Embryonic facial prominence (tissue), 1 donor: ENCODE measurements at regions not wholly inside any gene's neighbourhood (a gene's known extent, or its start where the extent isn't known, plus 50 kb on each side); places are given as distances from the start of the nearest gene placed in this dataset.

Experiments used
- DNase-seq: peaks from one replicate; pipeline ENCODE4 v3.0.0-alpha.2; 2016; ENCODE audit errors: extremely low spot score

DNA sequence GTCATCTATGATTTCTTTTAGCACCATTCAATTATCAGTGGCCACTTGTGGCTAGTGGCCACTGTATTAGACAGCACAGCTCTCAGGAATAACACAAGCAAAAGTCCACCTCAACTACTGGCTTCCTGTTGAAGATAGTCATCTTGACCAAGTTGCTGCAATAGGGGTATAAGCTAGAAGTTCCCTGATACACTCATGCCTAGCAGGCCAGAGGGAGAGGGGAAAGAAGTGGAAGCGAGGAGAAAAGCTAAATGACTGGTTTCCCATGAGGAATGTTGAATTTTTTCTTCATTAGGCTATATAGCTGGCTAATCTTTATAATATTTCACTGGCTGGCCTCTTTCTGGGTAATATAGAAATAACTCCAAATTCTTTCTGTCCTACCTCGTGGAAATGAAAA, 327.5 kb upstream of the MEOX2 start:
- no peak for DNase-seq

DNA sequence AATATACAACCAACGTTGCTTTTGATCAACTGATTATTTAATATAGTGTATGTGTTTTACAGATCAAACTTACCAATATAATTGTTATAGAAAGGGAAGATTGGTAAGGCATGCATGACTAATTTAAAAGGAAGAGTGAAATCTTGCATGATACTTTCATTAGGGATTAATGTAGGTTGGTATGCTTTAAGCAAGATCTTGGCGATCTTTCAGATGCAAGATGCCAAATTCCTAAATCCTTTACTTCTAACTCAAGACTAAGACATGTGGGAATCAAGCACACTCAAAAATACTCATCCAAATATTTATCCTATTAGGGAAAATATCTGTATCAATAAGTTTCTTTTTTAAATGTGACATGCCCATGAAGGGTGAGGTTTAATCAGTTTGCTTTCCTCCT, 321.4 kb upstream of the MEOX2 start:
- DNase-seq, result no peak

DNA sequence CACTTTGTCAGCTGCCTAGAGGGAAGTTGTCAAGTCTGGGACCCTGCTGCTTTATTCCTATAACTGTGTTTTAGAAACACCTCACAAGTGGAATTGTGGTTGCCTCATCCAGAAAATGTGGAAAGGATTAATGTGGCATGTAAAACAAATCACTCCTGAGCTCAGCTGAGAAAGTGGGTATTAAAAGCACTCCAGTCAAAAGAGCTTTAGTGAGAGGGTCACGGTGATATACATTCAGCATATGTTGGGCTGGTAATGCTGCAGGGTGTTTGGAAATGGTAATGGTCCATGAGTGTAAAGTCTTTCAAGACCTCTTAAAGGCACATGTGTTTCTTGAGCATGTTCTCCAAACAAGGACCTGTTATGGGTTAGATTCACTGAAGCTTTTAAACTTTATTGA, 318.2 kb upstream of the MEOX2 start:
- DNase-seq, result no peak

GRCh38 chr7:16001477-16001876, 315.0 kb upstream of the MEOX2 start:
- no peak for DNase-seq

DNA sequence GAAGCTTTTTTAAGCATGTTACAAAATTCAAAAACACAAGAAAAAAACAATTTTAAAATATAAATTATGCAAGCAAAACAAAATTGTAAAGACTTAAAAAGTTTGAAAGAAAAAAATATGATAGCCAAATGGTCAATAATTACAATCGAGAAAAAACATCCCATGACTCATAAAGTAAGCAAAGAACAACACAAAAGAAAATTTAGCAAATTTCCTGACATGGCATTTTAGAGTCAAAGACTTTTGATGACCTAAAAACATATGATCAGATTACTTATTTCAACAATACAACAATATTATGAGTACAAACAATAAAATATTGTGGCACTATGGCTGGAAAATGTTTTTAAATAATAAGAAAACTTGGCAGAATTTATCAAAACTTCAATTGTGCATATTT, 312.1 kb upstream of the MEOX2 start:
- DNase-seq, result no peak

GRCh38 chr7:15995027-15995426, 308.5 kb upstream of the MEOX2 start:
- DNase-seq, result no peak

GRCh38 chr7:15989194-15989593, 302.7 kb upstream of the MEOX2 start:
- DNase-seq, result no peak

DNA sequence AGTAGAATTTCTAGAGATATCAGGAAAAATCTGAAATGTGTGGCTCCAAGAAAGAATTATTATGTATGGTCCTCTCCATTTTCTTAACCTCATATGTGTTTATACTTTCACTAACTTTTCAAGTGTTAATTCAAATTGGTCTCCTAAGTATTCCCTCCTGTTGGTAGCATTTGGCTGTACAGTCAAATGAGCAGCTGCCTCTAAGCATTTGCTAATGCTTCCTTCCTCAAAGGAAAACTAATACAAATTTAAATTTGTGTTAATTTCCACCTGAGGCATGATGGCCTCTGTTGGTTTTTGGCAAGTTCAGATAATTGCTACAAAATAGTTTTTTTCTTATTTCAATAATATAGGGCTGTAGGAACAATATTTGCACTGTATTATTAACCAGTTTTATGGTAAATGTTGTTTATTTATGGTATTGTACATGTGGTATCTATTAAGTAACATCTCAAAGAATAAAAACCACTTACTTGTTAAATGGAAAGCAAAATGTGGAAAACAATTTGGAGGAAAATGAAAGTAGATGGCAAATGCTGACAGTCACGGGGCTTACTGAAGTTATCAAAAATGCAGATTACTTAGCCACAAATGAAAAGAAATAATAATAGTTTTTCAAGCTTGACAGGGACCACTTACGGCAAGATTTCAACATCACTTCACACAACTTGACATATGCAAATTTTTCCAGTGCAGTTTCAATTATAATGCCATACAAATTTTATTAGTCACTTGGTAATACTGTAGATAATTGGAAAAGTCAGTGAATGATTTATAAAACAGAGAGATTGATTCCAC, 299.3 kb upstream of the MEOX2 start:
- no peak for DNase-seq

GRCh38 chr7:15977663-15978062, 291.2 kb upstream of the MEOX2 start:
- no peak for DNase-seq

DNA sequence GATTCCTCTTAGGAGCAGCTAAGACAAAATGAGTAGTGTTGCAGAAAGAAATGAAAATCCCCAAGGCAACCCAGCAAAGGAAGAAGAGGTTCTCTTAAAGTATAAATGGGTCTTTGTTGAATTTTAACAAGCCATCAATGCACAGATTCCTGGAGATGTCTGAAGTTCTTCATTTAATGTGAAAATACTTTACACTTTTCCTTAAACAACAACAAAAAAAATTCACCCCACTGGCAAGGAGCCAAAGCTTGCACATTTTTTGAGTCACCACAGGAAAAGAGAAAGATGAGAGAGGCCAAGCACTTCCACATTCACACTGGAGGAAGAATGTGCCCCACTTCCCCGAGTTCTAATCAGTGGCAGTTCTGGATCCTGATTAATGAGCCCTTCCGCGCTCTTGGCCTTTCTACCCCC, 286.4 kb upstream of the MEOX2 start:
- DNase-seq, result no peak

- no peak for DNase-seq
These were observed 281.1 kb upstream of the MEOX2 start for GRCh38 chr7:15967551-15967950.

- DNase-seq, result no peak
These were observed 280.6 kb upstream of the MEOX2 start for GRCh38 chr7:15967121-15967520.

GRCh38 chr7:15963206-15963605, 276.7 kb upstream of the MEOX2 start:
- DNase-seq, result no peak

DNA sequence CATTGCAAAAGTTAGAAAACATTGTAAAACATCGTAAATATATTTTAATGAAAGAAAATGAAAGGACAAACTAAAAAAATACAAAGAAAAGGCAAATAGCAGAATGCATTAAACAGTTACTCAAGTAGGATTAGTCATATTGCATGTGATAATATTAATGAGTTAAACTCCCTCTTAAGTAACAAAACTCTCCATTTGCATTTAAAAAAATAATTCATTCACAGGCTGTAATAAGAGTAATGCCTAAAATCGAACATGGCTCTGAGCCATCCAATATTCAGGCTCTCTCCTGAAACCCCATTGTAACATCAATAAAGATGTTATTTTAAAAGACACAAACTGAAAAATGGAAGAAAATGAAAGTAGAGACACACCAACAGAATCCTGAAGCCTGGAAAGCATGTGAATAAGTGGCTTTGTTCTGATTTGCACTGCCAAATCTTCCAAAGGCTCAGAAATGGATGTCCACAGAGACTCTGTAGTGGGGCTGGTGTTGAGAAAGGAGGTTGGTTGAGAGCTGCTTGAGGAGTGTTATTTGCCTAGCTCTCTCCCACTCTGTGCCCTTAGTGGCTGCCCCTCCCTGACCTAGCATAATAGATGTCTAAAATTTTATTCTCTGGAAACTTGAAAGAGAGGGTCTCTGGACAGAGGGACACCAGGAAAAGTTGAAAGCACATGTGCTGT, 268.3 kb upstream of the MEOX2 start:
- no peak for DNase-seq

- no peak for DNase-seq
These were observed 263.8 kb upstream of the MEOX2 start for GRCh38 chr7:15950299-15950698.

DNA sequence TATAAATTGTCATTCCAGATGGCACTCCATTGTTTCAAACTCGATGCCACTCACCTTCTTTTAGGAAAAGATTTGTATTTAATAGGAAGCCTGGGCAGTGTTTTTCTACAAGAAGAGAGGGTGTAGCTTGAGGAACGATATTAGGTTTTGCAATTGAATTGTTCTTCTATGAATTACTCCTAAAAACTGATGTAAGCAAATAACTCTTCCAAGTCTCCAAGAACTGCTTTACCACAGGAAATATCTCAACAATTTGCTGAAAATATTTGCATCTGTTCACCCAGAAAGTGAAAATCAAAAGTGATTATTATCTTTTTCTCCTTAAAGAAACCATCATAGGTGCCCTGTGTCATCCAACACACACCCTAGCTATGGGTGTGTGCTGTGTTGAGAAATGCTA, 261.3 kb upstream of the MEOX2 start:
- DNase-seq, result no peak

DNA sequence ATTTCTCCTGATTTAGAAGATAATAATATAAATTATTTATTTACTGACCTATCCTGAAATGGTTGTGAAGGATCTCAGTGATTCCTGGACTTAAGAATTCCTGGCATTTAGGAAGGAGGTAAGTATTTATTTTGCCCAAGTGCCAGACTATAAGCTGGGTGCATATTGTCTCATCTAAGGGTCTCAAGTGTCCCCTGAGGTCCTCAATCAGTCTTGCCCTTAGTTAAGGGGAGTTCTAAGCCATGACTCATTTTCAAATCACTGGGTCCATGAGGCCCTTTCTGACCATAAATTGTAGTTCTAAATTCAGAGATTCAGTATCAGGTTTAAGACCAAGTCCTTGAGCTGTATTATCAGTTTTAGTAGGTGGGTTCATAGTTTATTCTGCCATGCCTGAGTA, 251.6 kb upstream of the MEOX2 start:
- no peak for DNase-seq

GRCh38 chr7:15937571-15937970, 251.1 kb upstream of the MEOX2 start:
- DNase-seq, result no peak

DNA sequence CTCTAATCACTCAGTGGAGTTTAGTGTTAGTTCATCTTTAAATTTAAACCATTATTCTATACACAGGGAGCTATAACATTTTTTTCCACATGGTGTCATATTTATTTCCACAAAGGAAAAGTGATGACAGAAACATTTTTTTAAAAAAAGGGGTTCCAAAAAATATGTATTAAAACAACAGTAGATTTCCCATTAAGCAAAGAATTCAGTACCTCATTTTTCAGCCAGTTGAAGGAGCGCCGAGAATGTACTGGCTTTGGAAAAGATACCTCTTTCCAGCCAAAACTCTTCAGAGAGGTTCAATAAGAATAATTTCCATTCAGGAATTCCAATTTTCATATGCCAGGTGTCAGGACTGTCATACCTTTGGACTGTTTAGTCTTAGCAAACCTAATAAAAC, 250.5 kb upstream of the MEOX2 start:
- no peak for DNase-seq

DNA sequence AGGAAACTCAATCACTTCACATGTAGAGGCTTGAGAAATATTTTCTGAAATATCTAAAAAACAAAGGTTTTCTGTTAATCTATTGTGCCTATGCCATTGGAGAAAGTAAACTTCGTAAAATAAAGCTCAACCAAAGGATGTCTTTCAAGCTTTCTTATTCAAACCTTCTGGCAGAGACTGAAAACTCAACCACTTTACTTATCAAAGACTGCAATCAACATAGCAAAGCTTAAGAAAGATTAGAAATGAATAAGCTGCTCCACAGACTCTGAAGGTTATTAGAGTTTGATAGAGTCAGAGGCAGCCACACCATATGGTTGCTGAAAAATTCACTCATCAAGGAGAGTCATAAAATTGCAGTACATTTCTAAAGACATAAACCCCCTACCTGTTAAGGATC, 245.8 kb upstream of the MEOX2 start:
- DNase-seq, result no peak

DNA sequence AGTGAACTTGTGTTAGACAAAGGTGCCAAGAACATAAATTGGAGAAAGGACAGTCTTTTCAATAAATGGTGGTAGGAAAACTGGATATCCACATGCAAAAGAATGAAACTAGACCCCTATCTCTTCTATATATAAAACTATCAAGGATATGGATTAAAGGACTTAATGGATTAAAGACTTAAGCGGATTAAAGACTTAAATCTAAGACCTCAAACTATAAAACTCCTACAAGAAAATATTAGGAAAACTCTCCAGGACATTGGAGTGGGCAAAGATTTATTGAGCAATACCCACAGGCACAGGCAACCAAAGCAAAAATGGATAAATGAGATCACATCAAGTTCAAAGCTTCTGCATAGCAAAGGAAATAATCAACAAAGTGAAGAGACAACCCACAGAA, 242.9 kb upstream of the MEOX2 start:
- DNase-seq, result no peak

- DNase-seq, result no peak
These were observed 239.1 kb upstream of the MEOX2 start for GRCh38 chr7:15925608-15926007.

DNA sequence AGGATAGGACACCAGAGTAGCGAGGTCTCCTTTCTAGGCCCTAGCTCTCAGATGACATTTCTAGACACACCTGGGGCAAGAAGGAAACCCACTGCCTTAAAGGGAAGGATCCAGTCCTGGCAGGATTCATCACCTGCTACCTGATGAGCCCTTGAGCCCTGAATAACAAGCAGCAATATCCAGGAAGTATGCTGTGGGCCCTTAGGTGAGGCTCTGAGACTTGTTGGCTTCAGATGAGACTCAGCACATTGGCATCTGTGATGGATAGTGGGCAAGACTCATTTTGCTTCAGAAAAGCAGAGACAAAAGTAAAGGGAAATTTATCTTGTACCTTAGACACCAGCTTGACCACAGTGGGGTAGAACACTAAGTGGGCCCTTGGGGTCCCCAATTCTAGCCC, 238.4 kb upstream of the MEOX2 start:
- no peak for DNase-seq

- no peak for DNase-seq
These were observed 235.5 kb upstream of the MEOX2 start for GRCh38 chr7:15922002-15922401.
